NB4 (cell line): ENCODE measurements at regions not wholly inside any gene's neighbourhood (a gene's known extent, or its start where the extent isn't known, plus 50 kb on each side); places are given as distances from the start of the nearest gene placed in this dataset.
"Not testable (repeated sequence)": the region's sequence is repeated elsewhere in the genome, so short reads cannot be mapped to it uniquely, and the experiment has no call there.

Experiments used
- CTCF ChIP-seq: IDR thresholded peaks from one replicate; pipeline ENCODE4 v1.5.1; 2012; ENCODE audit warnings: low read depth, low read length
- MYC ChIP-seq: IDR thresholded peaks from 2 replicates; pipeline ENCODE4 v1.6.1; 2011; ENCODE audit warnings: low read depth, low read length
- POLR2A ChIP-seq: IDR thresholded peaks from 2 replicates; pipeline ENCODE4 v1.6.1; 2011; ENCODE audit warnings: mild to moderate bottlenecking; ENCODE audit not compliant: insufficient read length; ENCODE audit errors: extremely low read depth
- TF ChIP-seq, protein P1 (sequence below): IDR thresholded peaks from 2 replicates; pipeline ENCODE4 v1.6.1; 2011; ENCODE audit warnings: low read depth, low read length

GRCh38 chr16:32876718-32877117, 200.8 kb upstream of the TP53TG3 start:
- not testable (repeated sequence) for TF ChIP-seq CTCF, POLR2A, MYC
- TF ChIP-seq, protein P1, sequence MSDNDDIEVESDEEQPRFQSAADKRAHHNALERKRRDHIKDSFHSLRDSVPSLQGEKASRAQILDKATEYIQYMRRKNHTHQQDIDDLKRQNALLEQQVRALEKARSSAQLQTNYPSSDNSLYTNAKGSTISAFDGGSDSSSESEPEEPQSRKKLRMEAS, result not testable (repeated sequence)
